ENCODE measurements at regions not wholly inside any gene's neighbourhood (a gene's known extent, or its start where the extent isn't known, plus 50 kb on each side); places are given as distances from the start of the nearest gene placed in this dataset.

- no peak for DNase-seq (ENCODE audit: low spot score)
Measured at GRCh38 chr3:67791620-67792019, 137.2 kb upstream of the SUCLG2 start.

GRCh38 chr3:67790043-67790442 lies 135.6 kb upstream of the SUCLG2 start:
- DNase-seq (ENCODE audit: low spot score): peak; percentile 68

DNA sequence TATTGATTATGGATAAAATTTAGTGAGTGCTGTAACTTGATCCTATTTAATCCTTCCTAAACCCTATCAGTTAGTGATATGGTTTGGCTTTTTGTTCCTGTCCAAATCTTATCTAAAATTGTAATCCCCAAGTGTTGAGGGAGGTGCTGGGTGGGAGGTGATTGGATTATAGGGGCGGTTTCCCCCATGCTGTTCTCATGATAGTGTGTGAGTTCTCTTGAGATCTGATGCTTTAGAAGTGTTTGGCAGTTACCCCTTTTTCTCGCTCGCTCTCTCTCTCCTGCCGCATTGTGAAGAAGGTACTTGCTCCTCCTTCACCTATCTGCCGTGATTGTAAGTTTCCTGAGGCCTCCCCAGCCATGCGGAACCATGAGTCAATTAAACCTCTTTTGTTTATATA lies 134.0 kb upstream of the SUCLG2 start:
- DNase-seq (ENCODE audit: low spot score): no peak

- DNase-seq (ENCODE audit: low spot score): no peak
Measured at GRCh38 chr3:67783281-67784250, 129.2 kb upstream of the SUCLG2 start.

- DNase-seq (ENCODE audit: low spot score): no peak
Measured at GRCh38 chr3:67781871-67782270, 127.5 kb upstream of the SUCLG2 start.

DNA sequence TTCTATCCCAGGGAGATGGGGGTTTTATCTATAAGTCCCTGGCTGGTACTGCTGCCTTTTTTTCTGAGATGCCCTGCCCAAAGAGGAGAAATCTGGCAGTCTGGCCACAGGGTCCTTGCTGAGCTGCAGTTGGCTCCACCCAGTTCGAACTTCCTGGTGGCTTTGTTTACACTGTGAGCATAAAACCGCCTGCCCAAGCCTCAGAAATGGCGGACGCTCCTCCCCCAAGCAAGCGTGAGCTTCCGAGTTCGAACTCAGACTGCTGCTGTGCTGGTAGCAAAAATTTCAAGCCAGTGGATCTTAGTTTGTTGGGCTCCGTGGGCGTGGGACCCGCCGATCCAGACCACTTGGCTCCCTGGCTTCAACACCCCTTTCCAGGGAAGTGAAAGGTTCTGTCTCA lies 126.8 kb upstream of the SUCLG2 start:
- no peak for DNase-seq (ENCODE audit: low spot score)

- DNase-seq (ENCODE audit: low spot score): no peak
Measured at GRCh38 chr3:67774676-67775075, 120.3 kb upstream of the SUCLG2 start.

DNA sequence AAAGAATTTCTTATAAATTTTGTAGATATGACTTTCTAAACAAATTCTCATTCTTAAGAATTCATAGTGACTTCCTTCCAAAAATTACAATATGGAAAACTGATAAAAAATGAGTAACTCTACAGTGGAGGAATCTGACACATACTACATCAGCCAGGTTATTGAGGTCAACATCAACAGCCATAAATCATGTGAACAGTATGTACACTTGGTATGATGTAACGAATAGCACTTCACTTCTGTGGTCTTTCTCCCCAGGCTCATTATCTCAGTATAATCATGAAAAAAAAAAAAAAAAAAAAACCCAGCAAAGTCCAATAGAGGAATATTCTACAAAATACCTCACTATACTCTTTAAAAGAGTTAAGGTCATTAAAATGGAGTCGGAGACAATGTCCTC lies 111.2 kb upstream of the SUCLG2 start:
- no peak for DNase-seq (ENCODE audit: low spot score)

- DNase-seq (ENCODE audit: low spot score): no peak
Measured at GRCh38 chr3:67745296-67745695, 90.9 kb upstream of the SUCLG2 start.

GRCh38 chr3:67744699-67745098 lies 90.3 kb upstream of the SUCLG2 start:
- DNase-seq (ENCODE audit: low spot score): no peak

GRCh38 chr3:67739851-67740250 lies 85.4 kb upstream of the SUCLG2 start:
- no peak for DNase-seq (ENCODE audit: low spot score)

DNA sequence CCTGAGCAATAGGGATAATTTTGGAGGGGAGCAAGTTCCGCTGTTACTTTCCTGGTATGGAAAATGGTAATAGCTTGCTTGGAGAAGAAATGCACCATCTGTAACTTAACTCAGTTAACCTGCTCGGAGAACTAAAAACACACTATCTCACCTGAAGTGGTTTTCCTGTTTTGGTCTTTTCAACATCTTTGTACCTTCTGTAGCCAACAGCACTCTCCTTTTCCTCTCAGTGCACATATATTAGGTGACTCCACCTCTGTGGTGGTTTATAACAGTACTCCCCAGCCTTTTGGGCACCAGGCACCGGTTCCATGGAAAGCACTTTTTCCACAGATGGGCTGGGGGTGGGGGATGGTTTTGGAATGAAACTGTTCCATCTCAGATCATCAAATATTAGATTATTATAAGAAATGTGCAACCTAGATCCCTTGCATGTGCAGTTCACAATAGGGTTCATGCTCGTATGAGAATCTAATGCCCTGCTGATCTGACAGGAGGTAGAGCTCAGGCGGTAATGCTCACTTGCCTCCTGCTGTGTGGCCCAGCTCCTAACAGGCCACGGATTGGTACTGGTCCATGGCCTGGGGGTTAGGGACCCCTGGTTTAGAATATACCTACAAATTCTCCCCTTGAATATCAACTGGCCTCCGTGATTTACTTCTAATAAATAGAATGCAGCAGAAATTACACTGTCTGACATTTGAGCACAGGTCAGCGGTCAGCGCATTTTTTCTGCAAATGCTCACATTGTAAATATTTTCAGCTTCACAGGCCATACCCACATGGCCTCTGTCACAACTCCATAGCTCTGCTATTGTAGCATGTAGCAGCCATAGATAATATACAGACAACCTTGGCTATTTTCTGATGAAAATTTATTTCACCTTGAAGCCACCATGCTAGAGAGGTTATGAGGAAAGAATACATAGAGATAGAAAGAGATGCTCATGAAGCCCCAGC lies 83.8 kb upstream of the SUCLG2 start:
- no peak for DNase-seq (ENCODE audit: low spot score)

DNA sequence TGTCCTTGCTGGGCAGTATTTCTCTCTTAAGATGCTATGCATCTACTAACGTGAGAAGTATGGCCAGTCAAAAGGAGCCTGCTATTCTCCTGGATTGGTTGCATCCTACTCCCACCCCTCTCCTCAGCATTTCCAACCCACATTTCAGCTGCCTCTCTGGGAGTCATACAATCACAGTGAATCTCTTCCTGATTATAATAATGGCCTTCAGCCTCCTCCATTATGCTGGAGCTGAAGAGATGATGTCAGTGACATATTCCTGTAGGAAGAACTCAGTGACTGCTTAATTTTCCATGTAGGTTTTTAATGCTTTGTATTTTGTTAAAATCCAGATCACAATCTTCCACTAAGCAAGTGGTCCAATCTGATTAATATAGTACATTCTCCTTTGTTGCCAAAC lies 82.7 kb upstream of the SUCLG2 start:
- no peak for DNase-seq (ENCODE audit: low spot score)

- no peak for DNase-seq (ENCODE audit: low spot score)
Measured at GRCh38 chr3:67733269-67733950, 79.0 kb upstream of the SUCLG2 start.

DNA sequence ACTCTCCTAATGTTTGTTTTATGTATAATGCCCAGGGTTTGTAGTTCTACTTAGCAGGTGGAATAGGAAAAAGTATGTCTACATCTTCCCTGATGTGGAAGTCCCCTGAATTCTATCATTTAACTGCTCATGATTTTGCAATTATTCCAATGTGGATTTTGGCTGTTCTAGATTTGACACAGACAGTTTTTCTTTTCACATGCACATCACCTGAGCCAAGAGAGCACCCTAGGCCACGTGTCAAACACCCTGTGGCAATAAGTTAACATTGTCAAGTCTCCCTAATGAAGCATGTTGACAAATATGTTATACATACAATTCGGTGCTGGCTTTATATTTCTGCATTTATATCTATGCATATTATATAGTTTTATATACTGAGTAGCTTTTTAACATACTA lies 70.0 kb upstream of the SUCLG2 start:
- no peak for DNase-seq (ENCODE audit: low spot score)

GRCh38 chr3:67723863-67724262 lies 69.5 kb upstream of the SUCLG2 start:
- DNase-seq (ENCODE audit: low spot score): no peak

- DNase-seq (ENCODE audit: low spot score): no peak
Measured at GRCh38 chr3:67719333-67719732, 64.9 kb upstream of the SUCLG2 start.

GRCh38 chr3:67715971-67716370 lies 61.6 kb upstream of the SUCLG2 start:
- no peak for DNase-seq (ENCODE audit: low spot score)

- DNase-seq (ENCODE audit: low spot score): no peak
Measured at GRCh38 chr3:67713764-67714469, 59.5 kb upstream of the SUCLG2 start.

GRCh38 chr3:67712259-67712658 lies 57.8 kb upstream of the SUCLG2 start:
- DNase-seq (ENCODE audit: low spot score): no peak

DNA sequence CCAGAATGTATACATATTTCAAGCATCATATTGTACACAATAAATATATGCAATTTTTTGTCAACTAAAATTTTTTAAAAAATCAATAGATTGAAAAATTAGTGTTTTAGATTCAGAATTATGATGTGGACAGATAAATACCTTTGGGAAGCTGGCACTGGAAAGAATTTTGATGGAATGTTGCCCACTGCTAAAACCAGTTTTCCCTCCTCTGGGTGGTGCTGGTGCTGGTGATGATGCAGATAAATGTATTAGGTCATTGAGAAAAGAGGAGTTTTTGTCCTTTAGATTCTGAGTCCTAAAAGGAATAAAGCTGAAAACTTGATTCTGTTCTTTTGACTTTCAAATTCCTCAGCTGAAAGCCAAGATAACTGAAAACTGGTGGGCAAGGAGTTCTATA lies 56.0 kb upstream of the SUCLG2 start:
- no peak for DNase-seq (ENCODE audit: low spot score)

DNA sequence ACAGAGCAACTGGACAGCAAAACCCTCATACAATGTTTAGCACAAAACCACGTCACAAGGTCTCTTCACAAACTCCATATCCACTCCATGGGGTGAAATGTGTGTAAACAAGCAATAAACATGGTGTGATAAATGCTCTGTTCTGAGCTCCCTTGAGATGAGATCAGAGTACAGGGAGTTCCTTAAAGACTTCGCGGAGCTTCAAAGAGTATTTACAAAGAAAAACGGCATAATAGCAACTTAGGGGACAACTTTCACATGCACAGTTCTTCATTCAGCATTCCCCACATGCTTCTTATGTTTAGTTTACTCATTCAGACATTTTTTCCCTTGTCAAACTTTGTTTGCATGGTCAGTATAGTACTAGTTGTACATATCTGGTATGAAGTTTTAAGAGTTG lies 52.5 kb upstream of the SUCLG2 start:
- no peak for DNase-seq (ENCODE audit: low spot score)

Data from AG20443 (cell line).